ENCODE measurements at regions not wholly inside any gene's neighbourhood (a gene's known extent, or its start where the extent isn't known, plus 50 kb on each side); places are given as distances from the start of the nearest gene placed in this dataset.

- no peak for TF ChIP-seq CTCF (IDR thresholded peaks at IDR 0.05)
- TF ChIP-seq POLR2A (IDR thresholded peaks at IDR 0.05; ENCODE audit: low read depth), result no peak
- TF ChIP-seq POLR2AphosphoS5 (IDR thresholded peaks at IDR 0.05), result no peak
- TF ChIP-seq EP300 (IDR thresholded peaks at IDR 0.05), result no peak
Measured at GRCh38 chr1:94741996-94742395, 78.2 kb upstream of the SLC44A3 start.
